MCF 10A (cell line): ENCODE measurements at regions not wholly inside any gene's neighbourhood (a gene's known extent, or its start where the extent isn't known, plus 50 kb on each side); places are given as distances from the start of the nearest gene placed in this dataset.
"Not testable (repeated sequence)": the region's sequence is repeated elsewhere in the genome, so short reads cannot be mapped to it uniquely, and the experiment has no call there.

Experiments
- BruUV-seq: library from RNA; stranded (reverse); fragments of 400-500 nt; replicated peaks from 2 replicates; lab custom pipeline; 2021; lab: Mats Ljungman, UMichigan
- CTCF ChIA-PET: fragments of 300-600 bp; sonication (Branson Sonifier 250); formaldehyde crosslinking; extraction: SDS; loops from one replicate; lab custom pipeline; 2021; ENCODE audit warnings: antibody characterized with exemption, inconsistent platforms; lab: Yijun Ruan, JAX
- POLR2A ChIA-PET: fragments of 300-600, 350-650 bp; sonication (Branson Sonifier 250); formaldehyde crosslinking; extraction: SDS; loops from one replicate; lab custom pipeline; 2020; ENCODE audit warnings: antibody characterized with exemption, inconsistent platforms; lab: Yijun Ruan, JAX
- DNase-seq: peaks from one replicate; pipeline ENCODE4 v3.0.0-alpha.2; 2018; ENCODE audit not compliant: unreplicated experiment
- H3K27ac Mint-ChIP-seq: one replicate; pipeline ENCODE4 v1.8.0; 2022; ENCODE audit warnings: mild to moderate bottlenecking, low read depth, mixed read lengths; ENCODE audit not compliant: unreplicated experiment
- H3K27me3 Mint-ChIP-seq: one replicate; pipeline ENCODE4 v1.8.0; 2022; ENCODE audit warnings: mixed read lengths; ENCODE audit not compliant: insufficient read depth, unreplicated experiment
- H3K36me3 Mint-ChIP-seq: one replicate; pipeline ENCODE4 v1.8.0; 2022; ENCODE audit warnings: mild to moderate bottlenecking, moderate library complexity, mixed read lengths; ENCODE audit not compliant: insufficient read depth, unreplicated experiment
- H3K4me1 Mint-ChIP-seq: one replicate; pipeline ENCODE4 v1.8.0; 2022; ENCODE audit warnings: mixed read lengths; ENCODE audit not compliant: insufficient read depth, unreplicated experiment
- H3K4me3 Mint-ChIP-seq: one replicate; pipeline ENCODE4 v1.8.0; 2022; ENCODE audit warnings: mild to moderate bottlenecking, moderate library complexity, mixed read lengths; ENCODE audit not compliant: unreplicated experiment
- H3K9me3 Mint-ChIP-seq: one replicate; pipeline ENCODE4 v1.8.0; 2022; ENCODE audit warnings: mixed read lengths; ENCODE audit not compliant: unreplicated experiment
- CTCF ChIP-seq: fragments of 200-600 bp; IDR thresholded peaks from one replicate; pipeline ENCODE4 v1.8.0; 2022; ENCODE audit warnings: antibody characterized with exemption, mild to moderate bottlenecking; ENCODE audit not compliant: unreplicated experiment
- intact Hi-C: fragments of 100-400 bp; cut with micrococcal nuclease; formaldehyde crosslinking; loops from 2 replicates; pipeline ENCODE4 v1.14.1; 2022

GRCh38 chr20:26154224-26154623, 457.6 kb upstream of the ZNF337 start:
- Mint-ChIP-seq H3K4me3 (no peak overlapping the region), H3K36me3 (no peaks in the 10 kb centered on the region), H3K4me1 (no peaks in the 10 kb centered on the region), H3K9me3 (no peaks in the 10 kb centered on the region), H3K27me3 (no peaks in the 10 kb centered on the region), H3K27ac (no peak overlapping the region)
- CTCF ChIA-PET, result no interaction called here
- POLR2A ChIA-PET, result no interaction called here
- intact Hi-C loops, result no loop called here
- TF ChIP-seq CTCF, result no peak
- DNase-seq, result no peak
- no TSS peak for BruUV-seq

DNA sequence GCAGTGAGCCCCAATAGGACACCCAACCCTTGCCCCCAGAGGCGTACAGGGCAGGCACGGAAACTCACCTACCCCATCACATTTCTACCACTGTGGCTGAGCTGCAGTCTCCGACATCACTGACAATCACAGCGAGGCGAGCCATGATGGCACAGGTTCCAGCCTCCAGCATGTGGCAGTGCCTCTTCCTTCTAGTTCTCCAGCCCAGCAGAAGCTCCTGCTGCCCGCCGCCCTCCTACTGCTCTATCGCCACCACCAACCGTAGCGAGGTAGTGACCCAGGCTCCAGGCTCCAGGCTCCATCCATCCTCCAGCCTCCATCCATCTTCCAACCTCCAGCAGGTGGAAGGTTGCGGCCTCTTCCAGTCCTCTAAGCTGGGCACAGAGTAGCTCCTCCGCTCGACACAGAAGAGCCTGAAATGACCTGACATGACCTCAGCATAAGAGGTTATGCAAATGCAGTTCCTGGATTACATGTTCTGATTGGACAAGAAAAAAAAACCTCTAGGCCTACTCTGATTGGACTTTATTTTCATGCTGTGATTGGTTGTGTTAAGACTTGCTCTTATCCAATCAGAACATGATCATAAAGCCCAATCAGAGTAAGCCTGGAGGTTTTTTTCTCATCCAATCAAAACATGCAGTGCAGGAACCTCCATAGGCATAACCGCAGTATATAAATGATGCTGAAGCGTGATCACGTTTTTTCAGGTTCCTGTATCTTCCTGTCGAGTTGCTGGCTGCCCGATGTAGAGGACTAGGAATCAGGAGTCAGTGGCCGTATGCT, 438.9 kb upstream of the ZNF337 start:
- no peaks in the 10 kb centered on the region for H3K4me1 Mint-ChIP-seq
- no peak for DNase-seq
- H3K27ac Mint-ChIP-seq, result no peak overlapping the region
- no peak for TF ChIP-seq CTCF
- no peak overlapping the region for H3K4me3 Mint-ChIP-seq
- BruUV-seq, result no TSS peak
- no peaks in the 10 kb centered on the region for H3K27me3 Mint-ChIP-seq
- intact Hi-C loops, result no loop called here
- CTCF ChIA-PET, result no interaction called here
- peaks cover 8% of the 10 kb centered on the region for H3K9me3 Mint-ChIP-seq
- no peaks in the 10 kb centered on the region for H3K36me3 Mint-ChIP-seq
- POLR2A ChIA-PET, result no interaction called here

DNA sequence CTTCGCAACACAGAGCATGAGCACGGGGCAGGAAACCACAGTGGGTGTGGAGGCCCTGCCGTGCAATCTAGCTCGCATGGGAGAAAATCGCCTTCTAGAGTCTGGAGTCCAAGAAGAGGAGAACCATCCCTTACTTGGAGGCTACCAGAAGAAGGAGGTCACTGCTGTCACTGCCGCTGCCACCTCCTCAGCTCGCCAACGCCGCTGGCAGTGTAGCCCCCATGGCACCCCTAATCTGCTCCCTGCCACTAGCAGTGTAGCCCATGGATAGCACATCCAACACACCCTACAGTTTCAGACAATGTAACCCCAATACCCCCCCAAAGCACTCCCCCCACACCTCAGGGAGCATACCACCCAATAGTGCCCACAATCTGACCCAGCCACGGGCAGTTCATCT, 438.0 kb upstream of the ZNF337 start:
- peaks cover 8% of the 10 kb centered on the region for H3K9me3 Mint-ChIP-seq
- intact Hi-C loops, result no loop called here
- H3K27ac Mint-ChIP-seq, result no peak overlapping the region
- BruUV-seq, result no TSS peak
- H3K36me3 Mint-ChIP-seq, result no peaks in the 10 kb centered on the region
- POLR2A ChIA-PET, result no interaction called here
- no peaks in the 10 kb centered on the region for H3K27me3 Mint-ChIP-seq
- H3K4me3 Mint-ChIP-seq, result no peak overlapping the region
- no peaks in the 10 kb centered on the region for H3K4me1 Mint-ChIP-seq
- CTCF ChIA-PET, result no interaction called here
- DNase-seq, result no peak
- TF ChIP-seq CTCF, result no peak

GRCh38 chr20:26133794-26134193, 437.1 kb upstream of the ZNF337 start:
- H3K4me1 Mint-ChIP-seq, intact Hi-C loops, DNase-seq, H3K36me3 Mint-ChIP-seq, POLR2A ChIA-PET, H3K27ac Mint-ChIP-seq, H3K27me3 Mint-ChIP-seq, CTCF ChIA-PET, H3K4me3 Mint-ChIP-seq, H3K9me3 Mint-ChIP-seq, BruUV-seq: not testable (repeated sequence)

- BruUV-seq, DNase-seq, POLR2A ChIA-PET, H3K27me3 Mint-ChIP-seq, CTCF ChIA-PET, H3K4me3 Mint-ChIP-seq, H3K4me1 Mint-ChIP-seq, H3K27ac Mint-ChIP-seq, H3K9me3 Mint-ChIP-seq, H3K36me3 Mint-ChIP-seq, intact Hi-C loops: not testable (repeated sequence)
Observed at GRCh38 chr20:26120920-26121319, 424.3 kb upstream of the ZNF337 start.

GRCh38 chr20:26094498-26094897, 397.8 kb upstream of the ZNF337 start:
- H3K4me1 Mint-ChIP-seq, DNase-seq, CTCF ChIA-PET, POLR2A ChIA-PET, H3K9me3 Mint-ChIP-seq, BruUV-seq, intact Hi-C loops, H3K36me3 Mint-ChIP-seq, H3K4me3 Mint-ChIP-seq, H3K27ac Mint-ChIP-seq, H3K27me3 Mint-ChIP-seq: not testable (repeated sequence)

DNA sequence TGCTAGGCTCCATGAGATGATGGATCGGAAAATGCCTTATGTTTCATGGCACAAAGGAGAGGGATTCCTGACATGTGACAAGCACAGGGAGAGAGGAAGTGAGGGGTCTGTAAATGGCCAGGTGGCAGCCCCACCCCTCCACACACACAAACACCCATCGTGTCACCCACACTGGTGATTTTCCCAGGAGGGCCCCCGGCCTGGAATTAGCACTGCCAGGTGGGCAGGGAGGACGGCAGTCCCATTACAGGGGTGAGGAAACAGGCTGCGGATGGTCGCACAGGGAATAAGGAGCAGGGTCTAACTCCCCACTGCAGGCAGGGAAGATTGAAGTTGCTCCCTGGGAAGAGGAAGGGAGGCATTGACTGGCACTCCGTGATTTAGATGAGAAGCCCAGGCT, 395.3 kb upstream of the ZNF337 start:
- BruUV-seq, CTCF ChIA-PET, H3K27me3 Mint-ChIP-seq, H3K4me1 Mint-ChIP-seq, intact Hi-C loops, H3K27ac Mint-ChIP-seq, H3K9me3 Mint-ChIP-seq, DNase-seq, H3K36me3 Mint-ChIP-seq, H3K4me3 Mint-ChIP-seq, POLR2A ChIA-PET: not testable (repeated sequence)
